ENCODE measurements at regions not wholly inside any gene's neighbourhood (a gene's known extent, or its start where the extent isn't known, plus 50 kb on each side); places are given as distances from the start of the nearest gene placed in this dataset.
"Not testable (repeated sequence)": the region's sequence is repeated elsewhere in the genome, so short reads cannot be mapped to it uniquely, and the experiment has no call there.

DNA sequence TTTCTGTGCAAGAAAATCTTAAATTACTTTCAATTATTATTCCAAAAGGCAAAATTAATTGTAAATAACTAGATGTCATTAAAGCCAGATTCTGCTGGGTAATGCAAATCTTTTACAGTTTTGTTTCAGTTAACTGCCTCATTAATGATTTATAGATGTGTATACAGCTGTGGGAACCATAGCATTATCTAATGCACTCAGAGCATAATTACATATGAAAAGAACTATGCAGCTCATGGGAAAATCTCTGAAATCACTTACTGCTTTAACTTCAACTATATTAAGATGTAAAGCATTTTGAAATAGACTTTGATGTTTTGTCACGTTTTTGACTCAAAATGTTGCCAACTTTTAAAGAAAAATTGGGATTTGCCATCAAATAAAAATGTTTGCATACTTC, 630.3 kb upstream of the KLHL4 start:
- H3K9ac ChIP-seq (ENCODE audit: low read depth, low read length): no peak overlapping the region
- no peaks in the 10 kb centered on the region for H3K4me1 ChIP-seq (ENCODE audit: insufficient read depth, low read length)
- no peaks in the 10 kb centered on the region for H3K36me3 ChIP-seq (ENCODE audit: insufficient read depth, low read length)
- no peaks in the 10 kb centered on the region for H3K9me3 ChIP-seq (ENCODE audit: insufficient read depth, low read depth, low read length)
- WGBS: 100% methylated on average over 1 of the region's 1 CpG
- no peak overlapping the region for H3K4me3 ChIP-seq (ENCODE audit: low read length)
- H3K27ac ChIP-seq (ENCODE audit: low read depth, low read length): no peak overlapping the region
- H3K27me3 ChIP-seq (ENCODE audit: insufficient read depth, low read length): no peaks in the 10 kb centered on the region

DNA sequence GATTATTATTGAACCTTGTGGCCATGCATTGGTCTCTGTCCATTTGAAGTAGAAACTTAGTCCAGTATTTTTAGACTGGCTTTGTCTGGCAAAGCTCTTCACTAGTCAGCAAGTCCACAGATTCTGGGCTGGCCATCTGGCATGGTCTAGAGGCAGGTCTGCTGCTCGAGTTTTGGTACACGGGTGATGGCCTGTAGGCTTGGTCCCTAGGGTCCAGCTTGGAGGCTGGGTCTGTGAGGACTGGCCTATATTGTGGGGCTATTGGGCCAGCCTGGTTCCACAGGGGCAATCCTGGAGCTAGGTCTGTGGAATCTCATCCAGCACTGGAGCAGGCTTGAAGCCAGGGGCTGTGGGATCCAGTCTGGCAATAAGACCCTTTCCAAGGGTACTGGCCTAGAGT, 607.6 kb upstream of the KLHL4 start:
- no peaks in the 10 kb centered on the region for H3K9me3 ChIP-seq (ENCODE audit: insufficient read depth, low read depth, low read length)
- no peak overlapping the region for H3K27ac ChIP-seq (ENCODE audit: low read depth, low read length)
- WGBS: 93% methylated on average over 2 of the region's 2 CpGs

DNA sequence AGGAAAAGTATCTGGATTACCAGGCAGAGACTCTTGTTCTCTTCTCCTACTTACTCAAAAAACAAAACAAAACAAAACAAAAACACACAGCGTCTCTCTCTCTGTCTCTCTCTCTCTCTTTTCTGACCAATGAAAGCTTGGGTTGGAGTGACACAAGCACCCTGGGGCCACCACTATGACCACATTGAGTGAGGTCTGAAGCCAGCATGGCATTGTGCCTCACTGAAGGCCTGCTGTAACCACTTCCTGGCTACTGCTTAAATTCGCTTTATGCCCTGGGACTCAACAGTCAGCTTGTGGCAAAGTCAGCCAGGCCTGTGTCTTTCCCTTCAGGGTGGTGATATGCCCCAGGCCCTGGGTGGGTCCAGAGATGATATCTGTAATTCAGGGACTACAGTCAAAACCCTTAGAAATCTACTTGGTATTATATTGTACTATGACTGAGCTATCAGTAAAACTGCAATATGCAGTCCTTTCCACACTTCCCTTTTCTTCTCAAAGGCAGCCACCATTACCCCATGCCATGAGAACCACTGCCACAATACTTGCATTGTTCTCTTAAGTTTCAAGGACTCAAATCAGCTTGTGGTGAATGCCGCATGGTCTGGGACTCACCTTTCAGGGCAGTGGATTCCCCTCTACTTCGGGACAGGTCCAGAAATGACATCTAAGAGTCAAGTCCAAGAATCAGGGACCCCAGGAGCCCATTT, 606.8 kb upstream of the KLHL4 start:
- Histone ChIP-seq H3K9ac (ENCODE audit: low read depth, low read length) (no peak overlapping the region), H3K4me3 (ENCODE audit: low read length) (no peak overlapping the region), H3K4me1 (ENCODE audit: insufficient read depth, low read length) (no peaks in the 10 kb centered on the region), H3K27ac (ENCODE audit: low read depth, low read length) (no peak overlapping the region), H3K9me3 (ENCODE audit: insufficient read depth, low read depth, low read length) (no peaks in the 10 kb centered on the region), H3K36me3 (ENCODE audit: insufficient read depth, low read length) (no peaks in the 10 kb centered on the region), H3K27me3 (ENCODE audit: insufficient read depth, low read length) (no peaks in the 10 kb centered on the region)
- WGBS: 93% methylated on average over 4 of the region's 4 CpGs

More for the DNA sequence above, 607.6 kb upstream of the KLHL4 start:
- no peaks in the 10 kb centered on the region for H3K4me1 ChIP-seq (ENCODE audit: insufficient read depth, low read length)
- no peaks in the 10 kb centered on the region for H3K36me3 ChIP-seq (ENCODE audit: insufficient read depth, low read length)
- H3K4me3 ChIP-seq (ENCODE audit: low read length): no peak overlapping the region
- no peak overlapping the region for H3K9ac ChIP-seq (ENCODE audit: low read depth, low read length)
- H3K27me3 ChIP-seq (ENCODE audit: insufficient read depth, low read length): no peaks in the 10 kb centered on the region

DNA sequence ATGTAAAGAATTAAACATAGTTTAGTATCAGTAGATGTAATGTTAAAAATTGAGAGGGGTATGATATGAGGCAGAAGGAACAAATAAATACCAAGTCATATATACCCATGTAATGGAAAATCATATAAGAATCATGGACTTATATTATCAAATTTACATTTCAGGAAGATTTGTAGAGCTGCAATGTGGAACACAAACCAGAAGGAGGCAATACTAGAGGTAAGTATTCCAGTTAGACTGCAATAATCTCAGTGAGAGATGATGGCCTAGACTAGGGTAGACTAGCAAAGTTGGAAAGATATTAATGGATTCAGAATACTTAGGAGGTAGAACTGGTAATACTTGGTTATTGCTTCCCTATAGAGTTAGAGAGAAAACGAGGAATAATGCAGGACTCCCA, 603.0 kb upstream of the KLHL4 start:
- Histone ChIP-seq H3K27ac (ENCODE audit: low read depth, low read length) (no peak overlapping the region), H3K36me3 (ENCODE audit: insufficient read depth, low read length) (no peaks in the 10 kb centered on the region), H3K4me3 (ENCODE audit: low read length) (no peak overlapping the region), H3K4me1 (ENCODE audit: insufficient read depth, low read length) (no peaks in the 10 kb centered on the region), H3K9ac (ENCODE audit: low read depth, low read length) (no peak overlapping the region), H3K27me3 (ENCODE audit: insufficient read depth, low read length) (no peaks in the 10 kb centered on the region), H3K9me3 (ENCODE audit: insufficient read depth, low read depth, low read length) (no peaks in the 10 kb centered on the region)
- WGBS: 100% methylated on average over 1 of the region's 1 CpG

DNA sequence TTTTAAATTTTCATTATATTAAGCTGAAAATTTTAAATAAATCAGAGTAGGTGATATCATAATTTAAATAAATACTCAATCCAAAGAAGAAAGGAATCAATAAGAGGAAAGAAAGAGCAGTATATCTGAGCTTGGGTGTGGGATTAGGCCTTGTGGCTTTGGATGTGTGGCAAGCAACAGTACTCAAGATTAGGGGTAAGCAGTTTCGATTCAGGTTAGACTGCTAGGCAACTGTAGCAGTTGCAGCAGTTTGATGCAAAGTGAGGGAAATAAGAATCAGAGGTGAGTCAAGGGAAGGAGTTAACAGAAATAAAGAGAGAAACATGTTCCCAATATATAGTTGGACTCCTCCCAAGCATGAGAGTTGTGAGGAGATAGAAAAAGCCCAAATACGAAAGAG, 599.6 kb upstream of the KLHL4 start:
- Histone ChIP-seq H3K36me3 (ENCODE audit: insufficient read depth, low read length) (no peaks in the 10 kb centered on the region), H3K9me3 (ENCODE audit: insufficient read depth, low read depth, low read length) (no peaks in the 10 kb centered on the region)
- 91% methylated on average over 1 of the region's 2 CpGs for WGBS

DNA sequence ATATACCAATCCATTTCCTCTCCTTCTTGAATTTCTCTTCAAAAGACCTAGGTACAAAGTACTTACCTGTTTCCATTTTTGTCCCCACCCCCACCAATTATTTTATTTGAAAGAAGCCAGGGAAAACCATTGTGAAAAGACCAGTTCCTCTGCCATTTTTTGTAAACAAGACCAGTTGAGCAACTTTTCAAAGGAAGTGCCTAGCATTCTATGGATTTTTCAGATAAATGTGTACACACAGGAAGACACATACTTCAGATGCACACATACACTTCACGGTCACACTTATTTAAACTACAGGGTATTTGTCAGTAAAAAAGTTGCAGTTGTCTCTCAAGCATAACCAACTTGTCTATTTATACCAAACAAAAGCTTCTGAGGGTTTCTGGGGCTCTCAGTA, 587.2 kb upstream of the KLHL4 start:
- no CpG with 5 or more reads among the region's 1 CpG for WGBS
- H3K9ac ChIP-seq (ENCODE audit: low read depth, low read length): no peak overlapping the region
- H3K27me3 ChIP-seq (ENCODE audit: insufficient read depth, low read length): no peaks in the 10 kb centered on the region
- H3K4me3 ChIP-seq (ENCODE audit: low read length): no peak overlapping the region
- H3K9me3 ChIP-seq (ENCODE audit: insufficient read depth, low read depth, low read length): no peaks in the 10 kb centered on the region
- H3K4me1 ChIP-seq (ENCODE audit: insufficient read depth, low read length): no peaks in the 10 kb centered on the region
- no peak overlapping the region for H3K27ac ChIP-seq (ENCODE audit: low read depth, low read length)
- no peaks in the 10 kb centered on the region for H3K36me3 ChIP-seq (ENCODE audit: insufficient read depth, low read length)

More for the DNA sequence above, 599.6 kb upstream of the KLHL4 start:
- Histone ChIP-seq H3K4me1 (ENCODE audit: insufficient read depth, low read length) (no peaks in the 10 kb centered on the region), H3K27me3 (ENCODE audit: insufficient read depth, low read length) (no peaks in the 10 kb centered on the region), H3K9ac (ENCODE audit: low read depth, low read length) (no peak overlapping the region), H3K4me3 (ENCODE audit: low read length) (no peak overlapping the region), H3K27ac (ENCODE audit: low read depth, low read length) (no peak overlapping the region)

DNA sequence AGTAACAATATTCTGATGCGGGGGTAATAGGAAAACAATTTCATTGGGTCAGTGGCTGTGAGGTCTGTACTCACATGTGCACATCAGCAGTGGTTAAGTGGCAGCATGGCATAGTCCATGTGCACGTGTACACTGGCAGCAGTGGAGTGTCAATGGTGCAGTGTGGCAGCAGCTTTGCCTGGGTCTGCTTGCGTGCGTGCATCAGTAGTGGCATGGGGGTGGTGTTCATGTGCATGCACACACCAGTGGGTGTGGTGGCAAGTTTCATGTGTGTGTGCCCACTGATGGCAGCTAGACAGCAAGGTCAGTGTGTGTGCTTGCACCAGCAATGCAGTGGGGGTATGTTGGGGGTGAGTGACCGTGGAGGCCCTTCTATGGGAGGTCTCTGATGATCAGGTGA, 581.6 kb upstream of the KLHL4 start:
- H3K27me3 ChIP-seq (ENCODE audit: insufficient read depth, low read length): no peaks in the 10 kb centered on the region
- 92% methylated on average over 5 of the region's 5 CpGs for WGBS
- H3K4me1 ChIP-seq (ENCODE audit: insufficient read depth, low read length): no peaks in the 10 kb centered on the region
- H3K36me3 ChIP-seq (ENCODE audit: insufficient read depth, low read length): no peaks in the 10 kb centered on the region
- no peak overlapping the region for H3K9ac ChIP-seq (ENCODE audit: low read depth, low read length)
- no peaks in the 10 kb centered on the region for H3K9me3 ChIP-seq (ENCODE audit: insufficient read depth, low read depth, low read length)
- H3K27ac ChIP-seq (ENCODE audit: low read depth, low read length): no peak overlapping the region
- no peak overlapping the region for H3K4me3 ChIP-seq (ENCODE audit: low read length)

DNA sequence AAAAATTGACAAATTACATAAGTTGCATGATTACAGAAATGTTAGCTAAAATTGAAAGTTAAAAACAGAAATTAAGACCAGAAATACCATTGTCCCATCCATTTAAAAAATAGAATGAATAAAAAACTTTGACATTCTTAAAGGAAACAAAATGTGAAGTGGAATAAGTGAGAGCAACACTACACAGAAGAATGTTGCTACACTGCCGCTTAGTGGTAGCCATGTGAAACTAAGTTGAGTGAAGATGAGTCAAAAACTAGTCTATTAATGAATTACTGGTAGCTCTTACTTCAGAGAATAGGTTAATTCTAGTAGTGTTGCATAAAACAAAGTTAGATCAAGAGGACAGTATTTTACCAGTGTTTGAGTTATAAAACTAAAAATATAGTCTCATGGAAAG, 571.0 kb upstream of the KLHL4 start:
- Histone ChIP-seq H3K27ac (ENCODE audit: low read depth, low read length) (no peak overlapping the region), H3K9ac (ENCODE audit: low read depth, low read length) (no peak overlapping the region), H3K4me3 (ENCODE audit: low read length) (no peak overlapping the region), H3K9me3 (ENCODE audit: insufficient read depth, low read depth, low read length) (no peaks in the 10 kb centered on the region), H3K27me3 (ENCODE audit: insufficient read depth, low read length) (no peaks in the 10 kb centered on the region), H3K4me1 (ENCODE audit: insufficient read depth, low read length) (peaks cover 6% of the 10 kb centered on the region; the same call in 1 of the 2 replicates), H3K36me3 (ENCODE audit: insufficient read depth, low read length) (no peaks in the 10 kb centered on the region)
- WGBS: 0% methylated on average over 1 of the region's 1 CpG

DNA sequence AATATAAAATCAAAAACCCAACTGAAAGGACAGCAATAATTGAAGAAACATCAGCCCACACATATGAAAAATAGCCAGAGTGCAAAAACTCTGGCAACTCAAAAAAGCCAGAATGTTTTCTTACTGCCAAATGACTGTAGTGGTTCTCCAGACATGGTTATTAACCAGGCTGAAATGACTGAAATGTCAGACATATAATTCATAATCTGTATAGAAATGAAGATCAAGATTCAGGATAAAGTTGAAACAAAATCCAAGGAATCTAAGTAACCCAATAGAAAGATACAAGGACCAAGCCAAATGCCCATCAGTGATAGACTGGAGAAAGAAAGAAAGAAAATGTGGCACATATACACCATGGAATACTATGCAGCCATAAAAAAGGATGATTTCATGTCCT, 553.3 kb upstream of the KLHL4 start:
- Histone ChIP-seq H3K27ac (ENCODE audit: low read depth, low read length) (no peak overlapping the region), H3K9me3 (ENCODE audit: insufficient read depth, low read depth, low read length) (no peaks in the 10 kb centered on the region), H3K9ac (ENCODE audit: low read depth, low read length) (no peak overlapping the region), H3K27me3 (ENCODE audit: insufficient read depth, low read length) (no peaks in the 10 kb centered on the region), H3K36me3 (ENCODE audit: insufficient read depth, low read length) (no peaks in the 10 kb centered on the region), H3K4me3 (ENCODE audit: low read length) (no peak overlapping the region), H3K4me1 (ENCODE audit: insufficient read depth, low read length) (no peaks in the 10 kb centered on the region)

DNA sequence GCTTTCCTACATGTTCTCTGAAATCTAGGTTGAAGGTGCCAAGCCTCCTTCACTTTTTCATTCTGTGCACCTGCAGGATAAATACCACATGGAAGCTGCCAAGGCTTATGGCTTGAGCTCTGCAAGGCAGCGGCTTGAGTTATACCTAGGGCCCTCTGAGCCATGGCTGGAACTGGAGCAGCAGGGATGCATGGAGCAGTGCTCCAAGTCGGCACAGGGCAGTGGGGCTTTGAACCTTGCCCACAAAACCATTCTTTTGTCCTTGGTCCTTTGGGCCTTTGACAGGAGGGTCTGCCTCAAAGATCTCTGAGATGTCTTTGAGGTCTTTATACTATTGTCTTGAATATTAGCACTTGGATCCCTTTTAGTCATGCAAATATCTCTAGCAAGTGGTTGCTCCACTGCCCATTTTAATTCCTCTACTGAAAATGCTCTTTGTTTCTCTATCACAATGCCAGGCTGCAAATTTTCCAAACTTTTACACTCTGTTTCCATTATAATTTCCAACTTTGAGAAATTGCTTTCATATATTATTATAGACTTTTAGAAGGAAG, 536.2 kb upstream of the KLHL4 start:
- H3K9me3 ChIP-seq (ENCODE audit: insufficient read depth, low read depth, low read length): no peaks in the 10 kb centered on the region
- no peak overlapping the region for H3K9ac ChIP-seq (ENCODE audit: low read depth, low read length)
- WGBS: 38% methylated on average over 2 of the region's 2 CpGs
- no peak overlapping the region for H3K4me3 ChIP-seq (ENCODE audit: low read length)
- peak overlapping the region; percentile 87 for H3K27ac ChIP-seq (ENCODE audit: low read depth, low read length)
- H3K27me3 ChIP-seq (ENCODE audit: insufficient read depth, low read length): no peaks in the 10 kb centered on the region
- no peaks in the 10 kb centered on the region for H3K36me3 ChIP-seq (ENCODE audit: insufficient read depth, low read length)
- peaks cover 18% of the 10 kb centered on the region for H3K4me1 ChIP-seq (ENCODE audit: insufficient read depth, low read length)

DNA sequence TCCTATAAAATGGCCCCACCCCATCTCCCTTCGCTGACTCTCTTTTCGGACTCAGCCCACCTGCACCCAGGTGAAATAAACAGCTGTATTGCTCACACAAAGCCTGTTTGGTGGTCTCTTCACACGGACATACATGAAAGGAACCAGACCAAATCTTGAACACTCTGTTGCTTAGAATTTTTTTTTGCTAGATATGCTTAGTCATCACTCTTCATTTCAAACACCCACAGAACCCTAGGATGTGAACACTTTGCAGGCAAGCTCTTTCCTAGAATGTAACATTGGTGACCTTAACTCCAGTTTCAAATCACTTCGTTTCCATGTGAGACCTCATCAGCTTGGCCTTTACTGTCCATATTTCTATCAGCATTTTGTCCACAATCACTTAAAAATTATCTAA, 530.3 kb upstream of the KLHL4 start:
- not testable (repeated sequence) for H3K9me3 ChIP-seq (ENCODE audit: insufficient read depth, low read depth, low read length); H3K4me3 ChIP-seq (ENCODE audit: low read length); H3K36me3 ChIP-seq (ENCODE audit: insufficient read depth, low read length); H3K27ac ChIP-seq (ENCODE audit: low read depth, low read length); H3K27me3 ChIP-seq (ENCODE audit: insufficient read depth, low read length); H3K9ac ChIP-seq (ENCODE audit: low read depth, low read length); H3K4me1 ChIP-seq (ENCODE audit: insufficient read depth, low read length)
- WGBS: 97% methylated on average over 4 of the region's 4 CpGs

DNA sequence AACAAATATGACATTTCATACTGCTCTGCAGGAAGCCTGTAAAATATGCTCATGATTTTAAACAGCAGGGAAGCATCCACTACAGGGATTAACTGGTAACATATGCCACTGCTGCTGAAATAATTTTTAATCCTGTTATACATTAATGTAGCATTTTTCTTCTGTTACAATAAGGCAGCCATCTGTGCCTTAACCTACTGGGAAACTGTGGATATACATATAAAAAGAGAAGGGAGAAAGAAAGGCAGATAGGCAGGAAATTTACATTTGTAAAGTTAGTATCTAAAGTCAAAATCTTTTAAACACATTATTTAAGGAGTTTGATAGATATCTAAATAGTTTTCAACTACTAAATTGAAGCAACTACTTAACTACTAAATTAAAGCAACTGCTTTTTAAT, 514.6 kb upstream of the KLHL4 start:
- Histone ChIP-seq H3K4me3 (ENCODE audit: low read length) (no peak overlapping the region), H3K9ac (ENCODE audit: low read depth, low read length) (no peak overlapping the region), H3K27me3 (ENCODE audit: insufficient read depth, low read length) (no peaks in the 10 kb centered on the region), H3K9me3 (ENCODE audit: insufficient read depth, low read depth, low read length) (no peaks in the 10 kb centered on the region), H3K4me1 (ENCODE audit: insufficient read depth, low read length) (peaks cover 7% of the 10 kb centered on the region), H3K27ac (ENCODE audit: low read depth, low read length) (peak overlapping the region; percentile 35; the same call in 1 of the 2 replicates), H3K36me3 (ENCODE audit: insufficient read depth, low read length) (no peaks in the 10 kb centered on the region)
